ENCODE measurements at regions not wholly inside any gene's neighbourhood (a gene's known extent, or its start where the extent isn't known, plus 50 kb on each side); places are given as distances from the start of the nearest gene placed in this dataset.

DNA sequence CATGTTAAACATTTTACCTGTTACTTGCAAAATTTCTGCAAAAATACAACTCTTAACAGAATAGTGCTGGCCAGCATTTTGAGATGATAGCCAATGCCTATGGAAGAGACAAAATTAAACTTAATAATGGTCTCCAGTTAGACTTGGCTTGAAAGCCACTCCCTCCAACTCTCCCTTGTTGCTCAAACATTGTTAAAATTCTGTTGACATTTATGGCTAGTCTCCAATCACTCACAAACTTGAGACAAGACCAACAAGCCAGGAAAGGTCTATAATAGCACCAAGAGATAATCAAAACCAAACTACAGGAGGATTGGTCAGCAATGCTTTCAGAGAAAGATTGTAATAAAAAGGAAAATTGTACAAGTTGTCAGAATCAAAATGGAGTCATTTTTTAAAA is 770.7 kb upstream of the NXPH2 start:
- TF ChIP-seq POLR2A (IDR thresholded peaks at IDR 0.05), result no peak
- TF ChIP-seq, protein P1, sequence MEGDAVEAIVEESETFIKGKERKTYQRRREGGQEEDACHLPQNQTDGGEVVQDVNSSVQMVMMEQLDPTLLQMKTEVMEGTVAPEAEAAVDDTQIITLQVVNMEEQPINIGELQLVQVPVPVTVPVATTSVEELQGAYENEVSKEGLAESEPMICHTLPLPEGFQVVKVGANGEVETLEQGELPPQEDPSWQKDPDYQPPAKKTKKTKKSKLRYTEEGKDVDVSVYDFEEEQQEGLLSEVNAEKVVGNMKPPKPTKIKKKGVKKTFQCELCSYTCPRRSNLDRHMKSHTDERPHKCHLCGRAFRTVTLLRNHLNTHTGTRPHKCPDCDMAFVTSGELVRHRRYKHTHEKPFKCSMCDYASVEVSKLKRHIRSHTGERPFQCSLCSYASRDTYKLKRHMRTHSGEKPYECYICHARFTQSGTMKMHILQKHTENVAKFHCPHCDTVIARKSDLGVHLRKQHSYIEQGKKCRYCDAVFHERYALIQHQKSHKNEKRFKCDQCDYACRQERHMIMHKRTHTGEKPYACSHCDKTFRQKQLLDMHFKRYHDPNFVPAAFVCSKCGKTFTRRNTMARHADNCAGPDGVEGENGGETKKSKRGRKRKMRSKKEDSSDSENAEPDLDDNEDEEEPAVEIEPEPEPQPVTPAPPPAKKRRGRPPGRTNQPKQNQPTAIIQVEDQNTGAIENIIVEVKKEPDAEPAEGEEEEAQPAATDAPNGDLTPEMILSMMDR (IDR thresholded peaks at IDR 0.05), result no peak

Measured in vagina (tissue), 2 donors.